Epithelial cell of esophagus (primary cell): ENCODE measurements at regions not wholly inside any gene's neighbourhood (a gene's known extent, or its start where the extent isn't known, plus 50 kb on each side); places are given as distances from the start of the nearest gene placed in this dataset.
"Not testable (repeated sequence)": the region's sequence is repeated elsewhere in the genome, so short reads cannot be mapped to it uniquely, and the experiment has no call there.

Experiments used
- DNase-seq: peaks from one replicate; pipeline ENCODE4 v3.0.0; 2010; ENCODE audit warnings: low read depth
- H3K4me3 ChIP-seq: 2 replicates; pipeline ENCODE4 v1.5.1; 2011; ENCODE audit warnings: mild to moderate bottlenecking, low read length, control low read depth
- TF ChIP-seq, protein P1 (sequence below): IDR thresholded peaks from 2 replicates; pipeline ENCODE4 v1.5.1; 2011; ENCODE audit warnings: low read depth, mild to moderate bottlenecking, low read length, control low read depth, inconsistent platforms; ENCODE audit not compliant: insufficient read depth; ENCODE audit errors: missing control alignments

DNA sequence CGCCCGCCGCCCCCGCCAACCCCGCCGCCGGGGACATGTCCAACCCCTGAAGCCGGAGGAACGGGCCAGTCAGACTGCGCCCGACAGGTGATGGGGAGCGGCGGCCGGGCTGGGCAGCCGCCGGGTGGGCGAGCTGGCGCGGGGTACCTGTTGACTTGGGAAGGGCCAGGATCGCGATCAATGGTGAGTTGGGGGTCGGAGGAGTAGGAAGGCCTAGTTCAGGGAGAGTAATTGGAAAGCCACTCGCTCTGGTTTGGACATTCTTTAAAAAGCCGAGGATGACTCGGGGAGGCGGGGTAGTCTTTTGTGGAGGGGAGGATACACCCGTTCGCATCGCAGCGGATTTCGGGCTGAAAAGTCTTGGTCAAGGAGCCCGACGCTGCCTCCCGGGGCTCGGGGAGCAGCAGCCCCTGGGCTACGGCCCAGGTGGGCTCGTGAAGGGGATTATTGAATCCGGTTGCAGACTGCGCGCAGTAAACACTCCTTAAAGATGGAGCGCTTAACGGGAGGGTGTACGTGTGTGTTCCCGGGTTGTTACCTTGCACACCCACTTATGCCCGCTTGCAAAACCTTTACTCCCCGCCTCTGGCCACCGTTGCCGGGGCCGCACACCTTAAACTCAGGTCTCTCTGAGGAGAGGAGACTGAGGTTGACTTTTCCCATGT lies 123.8 kb downstream of the GOSR1 start:
- H3K4me3 ChIP-seq = peak overlapping the region; percentile 78
- DNase-seq = peak; percentile 39
- TF ChIP-seq, protein P1, sequence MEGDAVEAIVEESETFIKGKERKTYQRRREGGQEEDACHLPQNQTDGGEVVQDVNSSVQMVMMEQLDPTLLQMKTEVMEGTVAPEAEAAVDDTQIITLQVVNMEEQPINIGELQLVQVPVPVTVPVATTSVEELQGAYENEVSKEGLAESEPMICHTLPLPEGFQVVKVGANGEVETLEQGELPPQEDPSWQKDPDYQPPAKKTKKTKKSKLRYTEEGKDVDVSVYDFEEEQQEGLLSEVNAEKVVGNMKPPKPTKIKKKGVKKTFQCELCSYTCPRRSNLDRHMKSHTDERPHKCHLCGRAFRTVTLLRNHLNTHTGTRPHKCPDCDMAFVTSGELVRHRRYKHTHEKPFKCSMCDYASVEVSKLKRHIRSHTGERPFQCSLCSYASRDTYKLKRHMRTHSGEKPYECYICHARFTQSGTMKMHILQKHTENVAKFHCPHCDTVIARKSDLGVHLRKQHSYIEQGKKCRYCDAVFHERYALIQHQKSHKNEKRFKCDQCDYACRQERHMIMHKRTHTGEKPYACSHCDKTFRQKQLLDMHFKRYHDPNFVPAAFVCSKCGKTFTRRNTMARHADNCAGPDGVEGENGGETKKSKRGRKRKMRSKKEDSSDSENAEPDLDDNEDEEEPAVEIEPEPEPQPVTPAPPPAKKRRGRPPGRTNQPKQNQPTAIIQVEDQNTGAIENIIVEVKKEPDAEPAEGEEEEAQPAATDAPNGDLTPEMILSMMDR = no peak

DNA sequence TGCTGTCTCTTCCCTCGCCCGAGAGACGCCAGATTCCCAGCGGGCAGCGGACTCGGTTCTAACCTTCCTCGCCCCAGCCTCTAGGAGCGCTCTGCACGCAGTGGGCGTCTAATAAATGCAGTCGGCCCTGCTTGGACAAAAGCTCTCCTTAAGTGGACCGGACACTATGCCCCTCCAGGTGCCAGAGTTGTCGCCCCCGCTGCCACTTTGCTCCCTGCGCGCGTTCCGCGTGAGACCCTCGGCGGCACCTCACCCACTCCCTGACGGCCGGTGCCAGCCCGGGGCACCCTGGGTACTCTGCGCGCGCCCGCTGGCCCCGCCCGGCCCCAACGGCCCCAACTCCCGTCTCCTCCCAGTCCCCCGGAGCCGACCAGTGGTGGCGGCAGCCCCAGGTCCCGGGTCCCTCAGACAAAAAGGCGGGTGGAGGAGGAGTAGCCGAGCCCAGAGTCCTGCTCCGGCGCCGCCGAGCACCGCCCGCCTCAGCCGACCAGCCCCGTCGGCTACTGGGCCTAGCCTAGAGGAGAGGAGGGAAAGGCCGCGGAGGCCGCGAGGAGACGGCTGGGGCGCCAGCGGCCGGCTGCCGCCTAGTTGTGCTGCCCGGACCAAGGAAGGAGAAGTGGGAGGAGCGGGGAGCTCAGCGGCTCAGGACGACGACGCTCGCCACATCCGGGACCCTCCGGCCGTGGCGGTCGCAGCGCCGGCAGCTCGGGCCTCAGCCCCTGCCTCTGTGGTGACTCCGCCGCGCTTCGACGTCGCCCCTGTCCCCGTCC lies 123.0 kb downstream of the GOSR1 start:
- DNase-seq = peak; percentile 83
- peak overlapping the region; percentile 78 for H3K4me3 ChIP-seq
- TF ChIP-seq, protein P1 = peak; percentile 64

DNA sequence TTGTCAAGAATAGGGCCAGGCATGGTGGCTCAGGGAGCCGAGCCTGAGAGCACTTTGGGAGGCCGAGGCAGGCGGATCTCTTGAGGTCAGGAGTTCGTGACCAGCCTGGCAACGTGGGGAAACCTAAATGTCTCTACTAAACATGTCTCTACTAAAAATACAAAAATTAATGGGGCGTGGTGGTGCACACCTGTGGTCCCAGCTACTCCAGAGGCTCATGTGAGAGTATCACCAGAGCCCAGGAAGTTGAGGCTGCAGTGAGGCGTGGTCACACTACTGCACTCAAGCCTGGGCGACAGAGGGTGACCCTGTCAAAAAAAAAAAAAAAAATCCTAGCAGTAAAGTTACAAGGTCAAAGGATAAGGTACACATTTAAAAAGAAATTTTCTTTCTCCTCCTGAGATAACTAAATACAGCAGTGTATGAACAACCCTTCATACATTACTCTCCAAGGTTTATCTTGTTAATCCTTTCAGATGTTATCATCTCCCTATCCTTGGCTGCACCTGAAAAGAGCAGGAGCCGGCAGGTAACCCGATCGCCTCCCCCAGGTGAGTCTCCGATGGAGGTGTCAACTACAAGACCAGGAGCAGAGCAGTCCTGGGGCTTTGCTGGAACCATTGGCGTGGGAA lies 122.3 kb downstream of the GOSR1 start:
- TF ChIP-seq, protein P1 = no peak
- peak overlapping the region; percentile 78 for H3K4me3 ChIP-seq
- no peak for DNase-seq

DNA sequence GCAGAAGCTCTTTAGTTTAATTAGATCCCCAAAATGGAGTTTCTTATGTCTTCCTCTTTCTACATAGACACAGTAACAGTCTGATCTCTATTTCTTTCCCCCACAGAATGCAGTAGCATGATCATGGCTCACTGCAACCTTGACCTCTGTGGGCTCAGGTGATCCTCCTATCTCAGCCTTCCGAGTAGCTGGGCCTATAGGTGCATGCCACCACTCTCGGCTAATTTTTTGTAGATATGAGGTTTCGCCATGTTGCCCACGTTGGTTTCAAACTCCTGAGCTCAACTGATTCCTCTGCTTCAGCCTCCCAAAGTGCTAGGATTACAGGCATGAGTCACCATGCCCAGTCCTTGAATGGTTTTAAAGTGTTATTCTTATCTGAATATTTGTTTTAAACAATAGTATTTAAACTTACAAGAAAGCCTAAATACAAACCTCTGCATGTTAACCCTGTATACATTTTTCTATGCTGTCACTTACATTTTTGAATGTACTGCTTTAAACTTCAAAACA lies 120.6 kb downstream of the GOSR1 start:
- TF ChIP-seq, protein P1 = no peak
- no peak overlapping the region for H3K4me3 ChIP-seq
- no peak for DNase-seq

DNA sequence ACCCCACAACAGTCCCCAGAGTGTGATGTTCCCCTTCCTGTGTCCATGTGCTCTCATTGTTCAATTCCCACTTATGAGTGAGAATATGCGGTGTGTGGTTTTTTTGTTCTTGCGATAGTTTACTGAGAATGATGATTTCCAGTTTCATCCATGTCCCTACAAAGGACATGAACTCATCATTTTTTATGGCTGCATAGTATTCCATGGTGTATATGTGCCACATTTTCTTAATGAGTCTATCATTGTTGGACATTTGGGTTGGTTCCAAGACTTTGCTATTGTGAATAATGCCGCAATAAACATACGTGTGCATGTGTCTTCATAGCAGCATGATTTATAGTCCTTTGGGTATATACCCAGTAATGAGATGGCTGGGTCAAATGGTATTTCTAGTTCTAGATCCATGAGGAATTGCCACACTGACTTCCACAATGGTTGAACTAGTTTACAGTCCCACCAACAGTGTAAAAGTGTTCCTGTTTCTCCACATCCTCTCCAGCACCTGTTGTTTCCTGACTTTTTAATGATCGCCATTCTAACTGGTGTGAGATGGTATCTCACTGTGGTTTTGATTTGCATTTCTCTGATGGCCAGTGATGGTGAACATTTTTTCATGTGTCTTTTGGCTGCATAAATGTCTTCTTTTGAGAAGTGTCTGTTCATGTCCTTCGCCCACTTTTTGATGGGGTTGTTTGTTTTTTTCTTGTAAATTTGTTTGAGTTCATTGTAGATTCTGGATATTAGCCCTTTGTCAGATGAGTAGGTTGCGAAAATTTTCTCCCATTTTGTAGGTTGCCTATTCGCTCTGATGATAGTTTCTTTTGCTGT lies 120.0 kb downstream of the GOSR1 start:
- not testable (repeated sequence) for DNase-seq

DNA sequence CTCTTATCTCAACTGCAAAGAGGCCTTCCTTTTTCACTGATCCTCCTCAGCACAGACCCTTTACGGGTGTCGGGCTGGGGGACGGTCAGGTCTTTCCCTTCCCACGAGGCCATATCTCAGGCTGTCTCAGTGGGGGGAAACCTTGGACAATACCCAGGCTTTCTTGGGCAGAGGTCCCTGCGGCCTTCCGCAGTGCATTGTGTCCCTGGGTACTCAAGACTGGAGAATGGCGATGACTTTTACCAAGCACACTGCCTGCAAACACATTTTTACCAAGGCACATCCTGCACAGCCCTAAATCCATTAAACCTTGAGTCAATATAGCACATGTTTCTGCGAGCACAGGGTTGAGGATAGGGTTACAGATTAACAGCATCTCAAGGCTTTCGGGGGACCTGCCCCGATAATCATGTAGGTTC lies 117.8 kb downstream of the GOSR1 start:
- DNase-seq, H3K4me3 ChIP-seq: not testable (repeated sequence)

More for the DNA sequence above, 120.0 kb downstream of the GOSR1 start:
- not testable (repeated sequence) for H3K4me3 ChIP-seq

DNA sequence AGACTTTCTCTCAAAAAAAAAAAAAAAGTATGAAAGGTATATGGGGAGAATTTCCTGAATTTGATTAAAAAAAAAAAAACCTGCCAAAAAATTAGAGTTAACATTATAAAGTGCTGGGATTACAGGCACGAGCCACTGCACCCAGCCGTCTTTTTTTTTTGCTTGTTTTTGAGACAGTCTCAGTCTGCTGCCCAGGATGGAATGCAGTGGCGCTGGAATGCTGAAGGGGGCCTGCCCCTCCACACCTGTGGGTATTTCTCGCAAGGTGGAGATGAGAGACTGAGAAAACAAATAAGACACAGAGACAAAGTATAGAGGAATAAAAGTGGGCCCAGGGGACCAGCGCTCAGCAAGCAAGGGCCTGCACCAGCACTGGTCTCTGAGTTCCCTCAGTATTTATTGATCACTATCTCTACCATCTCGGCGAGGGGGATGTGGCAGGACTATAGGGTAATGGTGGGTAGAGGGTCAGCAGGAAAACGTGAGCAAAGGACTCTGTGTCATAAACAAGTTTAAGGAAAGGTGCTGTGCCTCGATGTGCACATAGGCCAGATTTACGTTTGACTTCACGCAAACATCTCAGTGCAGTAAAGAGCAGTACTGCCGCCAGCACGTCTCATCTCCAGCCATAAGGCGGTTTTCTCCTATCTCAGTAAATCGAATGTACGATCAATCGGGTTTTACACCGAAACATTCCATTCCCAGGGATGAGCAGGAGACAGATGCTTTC lies 117.2 kb downstream of the GOSR1 start:
- TF ChIP-seq, protein P1 = no peak
- H3K4me3 ChIP-seq = no peak overlapping the region
- no peak for DNase-seq
